Subcutaneous abdominal adipose tissue (tissue), 5 donors: ENCODE measurements at regions not wholly inside any gene's neighbourhood (a gene's known extent, or its start where the extent isn't known, plus 50 kb on each side); places are given as distances from the start of the nearest gene placed in this dataset.

Experiments used
- H3K27ac ChIP-seq: one replicate; pipeline ENCODE4 v1.7.0; 2013; ENCODE audit warnings: low read depth, mild to moderate bottlenecking, inconsistent platforms, low read length, moderate library complexity
- H3K27me3 ChIP-seq, 5 donors: one replicate each; pipeline ENCODE4 v1.7.0; 2013; ENCODE audit warnings: low read length in 5 of 5, inconsistent platforms in 1 of 5; ENCODE audit not compliant: control insufficient read depth in 5 of 5, insufficient read depth in 4 of 5
- H3K36me3 ChIP-seq, 5 donors: one replicate each; pipeline ENCODE4 v1.7.0; 2013; ENCODE audit warnings: low read length in 5 of 5; ENCODE audit not compliant: control insufficient read depth in 5 of 5, insufficient read depth in 5 of 5
- H3K4me1 ChIP-seq, 5 donors: one replicate each; pipeline ENCODE4 v1.7.0; 2013; ENCODE audit warnings: low read length in 5 of 5, mild to moderate bottlenecking in 3 of 5, moderate library complexity in 1 of 5; ENCODE audit not compliant: control insufficient read depth in 5 of 5, insufficient read depth in 5 of 5
- H3K4me3 ChIP-seq, 5 donors: one replicate each; pipeline ENCODE4 v1.7.0; 2013; ENCODE audit warnings: low read length in 5 of 5, low read depth in 1 of 5
- H3K9ac ChIP-seq, 5 donors: one replicate each; pipeline ENCODE4 v1.7.0; 2013; ENCODE audit warnings: low read length in 5 of 5, mild to moderate bottlenecking in 4 of 5, moderate library complexity in 3 of 5
- H3K9me3 ChIP-seq, 5 donors: one replicate each; pipeline ENCODE4 v1.7.0; 2013; ENCODE audit warnings: low read length in 5 of 5; ENCODE audit not compliant: control insufficient read depth in 5 of 5
- donor health status: healthy.
- donor health status: healthy.
- donor health status: healthy.
- donor health status: healthy.
- donor health status: healthy.

DNA sequence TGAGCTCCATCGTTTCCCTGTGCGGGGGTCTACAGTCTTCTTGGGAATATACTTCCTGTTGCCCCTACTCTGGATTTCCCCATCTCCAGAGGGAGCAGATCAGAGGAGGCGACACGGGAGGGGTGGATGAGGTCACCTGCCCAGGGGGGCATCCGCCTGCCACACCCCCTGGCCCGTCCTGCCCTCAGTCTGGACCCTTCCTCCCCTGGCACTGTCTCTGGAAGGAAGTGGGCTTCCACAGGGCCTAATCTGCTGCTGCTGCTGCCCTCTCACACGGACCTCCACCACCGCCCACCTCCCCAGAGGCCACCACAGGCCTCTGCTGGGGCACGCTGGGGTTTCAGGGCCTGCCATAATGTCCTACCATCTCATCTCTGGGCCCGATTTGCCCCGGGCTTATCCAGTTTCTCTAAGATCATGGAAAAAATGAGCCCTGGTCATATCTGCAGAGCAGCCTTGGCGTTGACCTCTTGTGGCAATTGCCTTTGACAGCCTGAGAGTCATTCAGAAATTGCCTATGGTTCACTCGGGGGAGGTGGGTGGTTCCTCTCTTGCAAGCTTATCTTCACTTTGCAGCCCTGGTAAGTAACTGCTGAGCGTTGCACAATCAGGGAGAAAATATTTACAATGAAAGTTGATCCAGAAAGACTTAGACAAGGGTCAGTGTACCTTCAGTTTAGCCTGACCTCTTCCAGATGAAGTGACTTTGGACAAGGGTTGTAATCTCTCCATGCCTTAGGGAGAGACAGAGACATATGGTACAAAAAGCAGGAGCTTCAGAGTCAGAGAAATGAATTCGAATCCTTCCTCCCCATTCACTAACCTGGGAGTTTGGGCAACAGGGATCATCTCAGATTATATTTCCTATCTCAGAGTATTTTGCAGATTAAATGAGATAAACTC is 252.4 kb downstream of the TOMM20 start:
- Histone ChIP-seq H3K27me3 (no peaks in the 10 kb centered on the region), H3K9me3 (no peaks in the 10 kb centered on the region), H3K4me3 (no peak overlapping the region), H3K27ac (no peak overlapping the region), H3K36me3 (no peaks in the 10 kb centered on the region), H3K4me1 (peaks cover 0 to 24% (median 16%) of the 10 kb centered on the region in 5 donors), H3K9ac (no peak overlapping the region)

DNA sequence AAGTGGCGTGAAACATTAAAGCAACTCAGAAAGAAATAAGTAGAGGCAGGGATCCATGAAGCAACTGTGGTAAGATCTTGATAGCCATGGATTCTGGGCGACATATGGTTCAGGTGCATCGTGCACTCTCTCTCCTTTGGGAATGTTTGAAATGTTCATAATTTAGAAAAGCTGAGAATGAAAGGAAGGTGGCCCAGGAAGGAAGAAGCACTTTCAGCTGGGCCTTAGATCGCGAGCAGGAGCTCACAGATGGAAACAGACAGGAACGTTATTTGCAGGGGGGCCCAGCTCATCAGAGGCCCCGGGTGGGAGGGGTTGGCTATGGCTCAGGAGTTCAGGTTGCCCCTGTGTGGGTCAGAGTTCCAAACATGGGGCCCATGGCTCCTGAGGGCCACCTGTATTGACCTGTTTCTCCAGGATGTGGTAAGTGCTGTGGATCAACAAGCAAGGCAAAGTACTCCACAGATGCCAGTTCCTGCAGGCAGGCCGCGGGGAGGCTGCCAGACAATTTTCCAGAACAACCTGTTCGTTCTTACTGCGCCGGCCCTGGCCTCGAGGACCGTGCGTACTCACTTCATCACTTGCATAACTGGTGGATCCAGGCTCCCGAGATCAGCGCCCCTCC is 253.2 kb downstream of the TOMM20 start:
- H3K9ac ChIP-seq = no peak overlapping the region
- H3K36me3 ChIP-seq = no peaks in the 10 kb centered on the region
- peaks cover 0 to 24% (median 16%) of the 10 kb centered on the region in 5 donors for H3K4me1 ChIP-seq
- no peaks in the 10 kb centered on the region for H3K27me3 ChIP-seq
- no peak overlapping the region for H3K4me3 ChIP-seq
- H3K9me3 ChIP-seq = no peaks in the 10 kb centered on the region
- H3K27ac ChIP-seq = no peak overlapping the region

DNA sequence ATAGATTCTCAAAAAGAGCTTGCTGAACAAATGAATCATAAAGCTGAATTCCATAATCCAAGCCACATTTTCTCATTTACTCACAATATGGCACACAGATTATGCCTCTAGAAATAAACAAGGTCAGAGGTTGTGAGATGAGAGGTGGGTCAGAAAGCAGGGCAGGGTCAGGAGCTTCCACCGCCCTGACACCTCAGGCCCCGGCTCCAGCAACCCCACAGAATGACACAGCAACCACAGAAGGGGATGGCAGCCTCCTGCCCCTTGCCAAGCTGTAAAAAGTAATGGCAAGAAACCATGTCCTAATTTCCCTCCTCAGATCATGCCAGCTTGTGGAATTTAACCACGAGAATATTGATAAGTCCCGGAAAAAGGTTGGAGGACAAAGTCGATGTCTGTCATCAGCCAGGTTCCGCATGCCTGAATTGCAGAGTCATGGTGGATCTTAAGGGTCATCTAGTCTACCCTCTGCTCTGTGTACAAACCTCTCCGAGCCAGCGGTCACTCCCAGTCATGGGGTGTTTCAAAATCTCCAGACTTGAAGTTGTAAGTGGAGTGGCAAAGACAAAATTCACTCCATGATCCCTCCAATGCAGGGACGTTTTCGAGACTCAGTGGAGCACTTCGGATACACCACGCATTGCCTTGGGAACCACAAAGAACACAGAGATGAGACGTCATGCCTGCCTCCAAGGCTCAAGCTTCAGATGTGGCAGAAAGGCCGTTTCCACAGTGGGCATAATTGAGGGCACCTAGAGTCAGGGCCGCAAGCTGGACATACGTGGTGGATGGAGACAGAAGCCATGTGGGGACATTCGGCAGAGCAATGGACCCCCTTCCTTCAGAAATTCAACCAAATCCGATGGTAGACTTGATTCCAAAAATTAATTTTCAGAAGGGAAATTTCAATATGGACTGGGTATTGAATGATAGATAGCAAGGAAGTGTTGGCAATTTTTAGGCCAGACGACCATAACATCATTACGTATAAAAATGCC is 254.0 kb downstream of the TOMM20 start:
- H3K27ac ChIP-seq = no peak overlapping the region
- H3K4me1 ChIP-seq = peaks cover 0 to 22% (median 16%) of the 10 kb centered on the region in 5 donors
- H3K27me3 ChIP-seq = no peaks in the 10 kb centered on the region
- no peak overlapping the region for H3K4me3 ChIP-seq
- H3K36me3 ChIP-seq = no peaks in the 10 kb centered on the region
- no peaks in the 10 kb centered on the region for H3K9me3 ChIP-seq
- no peak overlapping the region for H3K9ac ChIP-seq

DNA sequence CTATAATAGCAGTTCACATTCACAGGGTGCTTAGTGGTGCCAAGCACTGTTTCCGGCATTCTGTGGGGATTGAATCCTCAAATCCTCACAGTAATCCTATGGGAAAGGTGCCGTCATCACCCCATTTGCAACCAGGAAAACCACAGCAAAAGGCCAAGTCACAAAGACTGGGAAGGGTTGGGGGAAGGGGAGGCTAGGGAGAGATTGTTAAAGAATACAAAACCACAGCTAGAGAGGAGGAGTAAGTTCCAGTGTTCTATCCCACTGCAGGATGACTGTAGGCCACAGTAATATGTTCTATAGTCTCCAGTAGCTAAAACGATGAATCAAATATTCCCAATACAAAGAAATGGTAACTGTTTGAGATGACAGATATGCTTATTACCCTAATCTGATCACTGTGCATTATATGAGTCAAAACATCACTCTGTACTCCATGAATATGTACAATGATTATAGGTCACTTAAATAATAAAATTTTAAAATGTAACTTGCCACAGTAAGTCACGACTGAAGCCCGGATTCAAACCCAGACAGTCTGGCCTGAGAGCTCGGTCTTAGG is 256.8 kb downstream of the TOMM20 start:
- Histone ChIP-seq H3K27ac (no peak overlapping the region), H3K4me3 (no peak overlapping the region), H3K9me3 (no peaks in the 10 kb centered on the region), H3K36me3 (no peaks in the 10 kb centered on the region), H3K9ac (no peak overlapping the region), H3K27me3 (no peaks in the 10 kb centered on the region), H3K4me1 (peaks cover 0 to 20% (median 19%) of the 10 kb centered on the region in 5 donors)

DNA sequence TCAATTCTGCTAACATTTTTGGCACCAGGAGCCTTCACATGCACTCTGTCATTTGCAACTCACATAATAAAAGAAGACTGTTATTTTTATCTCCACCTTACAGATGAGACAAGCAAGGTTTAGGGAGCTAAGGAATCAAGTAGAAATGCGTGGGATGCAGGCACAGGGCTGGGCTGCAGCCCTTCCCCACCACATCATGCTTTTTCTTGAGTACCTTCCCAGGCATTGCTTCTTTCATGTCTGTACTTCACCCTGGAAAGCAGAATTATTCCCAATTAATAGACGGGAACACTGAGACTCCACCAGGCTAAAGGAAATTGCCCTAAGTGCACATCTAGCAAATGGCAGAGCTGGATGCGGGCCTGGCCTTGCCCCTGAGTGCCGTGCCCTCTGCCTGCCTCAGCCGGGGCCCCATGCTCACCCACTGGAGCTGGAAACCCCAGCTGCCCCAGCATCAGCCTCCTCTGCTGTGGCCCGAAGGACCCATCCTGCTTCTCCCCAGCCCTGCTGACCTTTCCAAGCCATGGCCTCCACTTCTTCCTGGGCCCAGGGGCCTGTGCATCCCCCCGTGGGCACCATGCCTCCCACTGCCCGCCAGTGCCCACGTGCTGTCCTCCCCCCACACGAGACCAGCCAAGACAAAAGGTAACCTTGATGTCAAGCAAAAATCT is 257.5 kb downstream of the TOMM20 start:
- Histone ChIP-seq H3K27ac (no peak overlapping the region), H3K9ac (no peak overlapping the region), H3K27me3 (no peaks in the 10 kb centered on the region)

DNA sequence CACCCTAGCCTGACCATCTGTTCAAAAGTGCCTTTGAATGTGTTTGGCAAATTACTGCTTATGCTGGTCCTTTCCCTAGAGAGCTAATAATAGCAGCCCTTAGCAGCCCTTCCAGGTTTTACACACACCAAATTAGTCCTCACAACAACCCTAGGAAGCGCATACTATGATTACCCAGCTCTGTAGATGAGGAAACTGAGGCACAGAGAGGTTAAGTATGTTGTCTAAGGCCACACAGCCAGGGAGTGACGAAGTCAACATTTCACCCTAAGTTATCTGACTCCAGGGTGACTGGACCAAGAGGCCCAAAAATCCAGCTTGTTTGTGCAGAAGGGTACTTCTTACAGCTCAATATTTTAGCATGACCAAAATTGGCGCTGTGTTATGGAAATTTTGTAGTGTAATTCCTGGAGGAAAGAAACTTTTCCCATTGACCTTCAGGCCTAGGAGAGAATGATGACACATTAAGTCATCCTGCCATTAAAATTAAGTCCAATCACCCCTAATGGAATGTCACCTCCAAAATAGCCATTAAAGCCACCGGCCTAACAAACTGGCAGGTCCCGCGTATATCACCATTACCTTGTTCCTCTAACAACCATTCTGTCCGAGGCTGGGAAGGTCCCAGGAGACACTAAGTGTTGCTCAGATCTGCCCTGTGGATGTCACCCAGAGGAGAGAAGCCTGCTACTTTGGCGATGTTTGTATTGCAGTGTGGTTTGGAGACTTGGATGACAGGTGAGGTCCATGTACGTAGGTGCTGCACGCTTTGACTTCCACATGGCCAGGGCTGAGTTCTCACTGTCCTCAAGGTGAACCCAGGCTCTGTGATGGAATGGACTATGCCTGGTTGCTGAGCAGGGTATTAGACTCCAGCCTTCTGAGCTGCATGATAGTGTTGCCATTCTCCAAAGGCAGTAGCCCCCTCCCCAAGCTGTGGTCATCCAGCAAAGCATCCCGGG is 258.3 kb downstream of the TOMM20 start:
- Histone ChIP-seq H3K9ac (peak overlapping the region in 1 of 5 donors; percentile 32), H3K27ac (no peak overlapping the region), H3K4me1 (peaks cover 0 to 19% (median 17%) of the 10 kb centered on the region in 5 donors), H3K27me3 (no peaks in the 10 kb centered on the region), H3K4me3 (no peak overlapping the region), H3K9me3 (peaks cover 0 to 3% (median 0%) of the 10 kb centered on the region in 5 donors), H3K36me3 (no peaks in the 10 kb centered on the region)

More for the DNA sequence above, 257.5 kb downstream of the TOMM20 start:
- H3K4me1 ChIP-seq = peaks cover 0 to 20% (median 19%) of the 10 kb centered on the region in 5 donors
- no peaks in the 10 kb centered on the region for H3K9me3 ChIP-seq
- no peaks in the 10 kb centered on the region for H3K36me3 ChIP-seq
- H3K4me3 ChIP-seq = no peak overlapping the region

DNA sequence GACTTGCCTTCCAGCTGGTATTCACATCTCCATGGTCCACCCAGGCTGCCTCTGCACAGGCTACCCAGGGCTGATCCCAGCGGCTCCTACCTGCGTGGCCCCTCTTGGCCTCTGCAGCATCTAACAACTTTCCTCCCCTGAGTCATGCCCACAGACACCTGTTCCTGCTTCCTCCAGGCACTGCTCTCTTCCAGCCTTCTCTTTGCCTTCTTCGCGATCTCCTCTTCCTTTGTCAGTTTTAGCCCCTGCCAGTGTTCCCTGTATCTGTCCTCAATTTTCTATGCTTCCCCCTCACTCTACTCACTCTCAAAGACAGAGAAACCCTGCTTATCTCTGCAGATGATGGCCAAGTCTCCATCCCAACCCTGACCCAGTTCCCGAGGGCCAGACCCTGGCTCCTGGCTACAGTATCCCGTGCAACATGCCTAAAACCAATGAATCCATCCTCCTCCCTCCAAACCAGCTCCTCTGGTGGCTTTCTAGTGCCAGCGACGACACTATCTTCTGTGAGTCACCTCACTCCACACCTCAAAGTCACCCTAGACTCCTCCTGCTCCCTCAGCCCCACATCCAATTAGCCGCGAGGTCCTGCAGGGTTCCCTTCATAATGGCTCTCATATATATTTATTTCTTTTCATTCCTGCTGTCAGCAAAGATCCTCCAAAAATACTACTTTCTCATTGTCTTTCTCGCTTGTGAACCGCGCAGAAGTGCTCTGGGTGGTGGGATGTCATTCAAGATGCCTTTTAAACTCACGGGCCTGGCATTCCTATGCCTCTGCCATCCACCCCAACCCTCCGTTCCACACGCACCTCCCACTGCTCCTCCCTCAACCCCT is 259.2 kb downstream of the TOMM20 start:
- Histone ChIP-seq H3K4me1 (peaks cover 0 to 17% (median 12%) of the 10 kb centered on the region in 5 donors), H3K27ac (no peak overlapping the region), H3K4me3 (no peak overlapping the region), H3K9me3 (peaks cover 0 to 4% (median 0%) of the 10 kb centered on the region in 5 donors), H3K36me3 (no peaks in the 10 kb centered on the region), H3K27me3 (no peaks in the 10 kb centered on the region), H3K9ac (peak overlapping the region in 1 of 5 donors; percentile 32)
